Brain microvascular endothelial cell (primary cell): ENCODE measurements at regions not wholly inside any gene's neighbourhood (a gene's known extent, or its start where the extent isn't known, plus 50 kb on each side); places are given as distances from the start of the nearest gene placed in this dataset.

ENCODE experiments used
- DNase-seq: peaks from one replicate; pipeline ENCODE4 v3.0.0-alpha.2; 2020
- H3K27ac ChIP-seq: fragments of 250-450 bp; sonication (Bioruptor Pico); 2 replicates; pipeline ENCODE4 v1.5.1; 2020; ENCODE audit warnings: mild to moderate bottlenecking, moderate library complexity
- H3K27me3 ChIP-seq: fragments of 250-450 bp; sonication (Bioruptor Pico); replicated peaks from 2 replicates; pipeline ENCODE4 v1.5.1; 2020; ENCODE audit warnings: mild to moderate bottlenecking
- H3K36me3 ChIP-seq: fragments of 250-450 bp; sonication (Bioruptor Pico); replicated peaks from 2 replicates; pipeline ENCODE4 v1.5.1; 2020; ENCODE audit warnings: mild to moderate bottlenecking
- H3K4me3 ChIP-seq: 2 replicates; pipeline ENCODE4 v1.5.1; 2011; ENCODE audit warnings: low read depth, mild to moderate bottlenecking, control low read depth, low read length, moderate library complexity
- CTCF ChIP-seq: IDR thresholded peaks from 2 replicates; pipeline ENCODE4 v1.5.1; 2011; ENCODE audit warnings: low read depth, mild to moderate bottlenecking, moderate library complexity, low read length, control low read depth, inconsistent platforms; ENCODE audit errors: missing control alignments
- in situ Hi-C: cut with HindIII; loops from 2 replicates; pipeline ENCODE4 v1.10.0; 2017; ENCODE audit warnings: low sequenced_read_pairs, low pct_ligation_motif_present

- no peak for TF ChIP-seq CTCF
- in situ Hi-C loops, result no loop called here
- Histone ChIP-seq H3K27me3 (no peaks in the 10 kb centered on the region), H3K4me3 (no peak overlapping the region), H3K36me3 (no peaks in the 10 kb centered on the region), H3K27ac (no peak overlapping the region)
- DNase-seq, result no peak
Measured at GRCh38 chr1:58365328-58365727, 181.2 kb downstream of the OMA1 start.

DNA sequence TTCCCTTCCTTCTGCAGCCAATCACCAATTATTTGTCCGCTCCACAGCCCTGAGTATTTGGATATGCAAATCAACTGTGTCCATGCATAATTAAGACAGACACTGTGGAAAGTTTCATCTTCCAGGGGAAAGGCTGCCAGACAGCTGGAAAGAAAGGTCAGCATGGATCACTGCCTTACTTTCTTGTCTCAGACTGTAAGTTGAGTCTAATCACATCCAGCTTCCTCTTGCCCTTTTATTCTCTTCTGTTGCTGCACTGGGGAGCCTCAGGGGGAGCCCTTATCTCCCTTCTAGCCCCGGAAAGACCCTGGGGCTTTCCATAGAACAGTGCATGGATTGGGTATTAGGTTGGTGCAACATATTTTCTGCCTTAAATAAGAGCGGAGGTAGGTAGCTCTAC lies 182.9 kb downstream of the OMA1 start:
- Histone ChIP-seq H3K36me3 (no peaks in the 10 kb centered on the region), H3K27me3 (no peaks in the 10 kb centered on the region), H3K27ac (no peak overlapping the region), H3K4me3 (no peak overlapping the region)
- DNase-seq, result no peak
- TF ChIP-seq CTCF, result no peak
- in situ Hi-C loops, result no loop called here

- in situ Hi-C loops, result no loop called here
- no peak overlapping the region for H3K27ac ChIP-seq
Measured at GRCh38 chr1:58361134-58361533, 185.4 kb downstream of the OMA1 start.

DNA sequence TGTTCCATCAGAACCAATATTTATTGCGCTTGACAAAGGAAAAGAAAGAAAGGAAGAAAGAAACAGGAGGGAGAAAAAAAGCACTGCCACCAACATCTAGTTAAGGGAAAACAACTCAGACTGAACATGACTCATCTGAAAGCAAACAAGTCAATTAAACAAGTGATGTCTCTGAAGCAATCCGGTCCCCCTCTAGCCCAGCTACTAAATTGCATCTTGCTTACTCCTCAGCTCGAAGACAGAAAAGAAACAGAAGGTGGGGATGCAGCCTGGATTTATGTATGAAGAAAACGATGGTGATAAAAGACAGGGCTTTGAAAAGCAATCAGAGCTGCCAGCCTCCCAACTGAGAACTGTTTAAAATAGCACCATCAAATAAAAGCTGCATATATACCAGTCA lies 188.2 kb downstream of the OMA1 start:
- Histone ChIP-seq H3K27me3 (no peaks in the 10 kb centered on the region), H3K4me3 (no peak overlapping the region), H3K27ac (no peak overlapping the region), H3K36me3 (no peaks in the 10 kb centered on the region)
- in situ Hi-C loops, result no loop called here
- TF ChIP-seq CTCF, result no peak
- peak; percentile 0 for DNase-seq

More at GRCh38 chr1:58361134-58361533, 185.4 kb downstream of the OMA1 start:
- DNase-seq, result no peak
- no peak for TF ChIP-seq CTCF
- no peak overlapping the region for H3K4me3 ChIP-seq
- H3K36me3 ChIP-seq, result no peaks in the 10 kb centered on the region
- no peaks in the 10 kb centered on the region for H3K27me3 ChIP-seq

- H3K27me3 ChIP-seq, result no peaks in the 10 kb centered on the region
- H3K36me3 ChIP-seq, result no peaks in the 10 kb centered on the region
- DNase-seq, result no peak
- in situ Hi-C loops, result no loop called here
- no peak overlapping the region for H3K27ac ChIP-seq
- H3K4me3 ChIP-seq, result no peak overlapping the region
- TF ChIP-seq CTCF, result no peak
Measured at GRCh38 chr1:58356402-58356801, 190.1 kb downstream of the OMA1 start.

GRCh38 chr1:58353168-58353567 lies 193.4 kb downstream of the OMA1 start:
- Histone ChIP-seq H3K4me3 (no peak overlapping the region), H3K27ac (no peak overlapping the region), H3K36me3 (no peaks in the 10 kb centered on the region), H3K27me3 (no peaks in the 10 kb centered on the region)
- no peak for DNase-seq
- in situ Hi-C loops, result no loop called here
- no peak for TF ChIP-seq CTCF
